Activated T-cell treated with anti-CD3 and anti-CD28 coated beads, Interleukin-2, amount 50 U/mL, for 24 hours (primary cell): ENCODE measurements at regions not wholly inside any gene's neighbourhood (a gene's known extent, or its start where the extent isn't known, plus 50 kb on each side); places are given as distances from the start of the nearest gene placed in this dataset.
"Not testable (repeated sequence)": the region's sequence is repeated elsewhere in the genome, so short reads cannot be mapped to it uniquely, and the experiment has no call there.

Source experiments
- DNase-seq: peaks from one replicate; pipeline ENCODE4 v3.0.0-alpha.2; 2020
- H3K27ac Mint-ChIP-seq: 2 replicates; pipeline ENCODE4 v1.8.0; 2020; ENCODE audit warnings: mild to moderate bottlenecking, mixed read lengths
- H3K27me3 Mint-ChIP-seq: 2 replicates; pipeline ENCODE4 v1.8.0; 2020; ENCODE audit warnings: mixed read lengths
- H3K36me3 Mint-ChIP-seq: 2 replicates; pipeline ENCODE4 v1.8.0; 2020; ENCODE audit warnings: low read depth, mixed read lengths
- H3K4me1 Mint-ChIP-seq: 2 replicates; pipeline ENCODE4 v1.8.0; 2020; ENCODE audit warnings: low read depth, mixed read lengths
- H3K4me3 Mint-ChIP-seq: 2 replicates; pipeline ENCODE4 v1.8.0; 2020; ENCODE audit warnings: mild to moderate bottlenecking, moderate library complexity, mixed read lengths
- H3K9me3 Mint-ChIP-seq: 2 replicates; pipeline ENCODE4 v1.8.0; 2020; ENCODE audit warnings: mixed read lengths

- Mint-ChIP-seq H3K27ac (no peak overlapping the region), H3K27me3 (no peaks in the 10 kb centered on the region), H3K4me1 (peaks cover 5% of the 10 kb centered on the region), H3K4me3 (no peak overlapping the region), H3K36me3 (no peaks in the 10 kb centered on the region), H3K9me3 (no peaks in the 10 kb centered on the region)
- DNase-seq, result no peak
These were observed 124.0 kb downstream of the DYRK2 start for GRCh38 chr12:67772267-67773169.

- Mint-ChIP-seq H3K36me3 (no peaks in the 10 kb centered on the region), H3K4me3 (no peak overlapping the region), H3K4me1 (peaks cover 5% of the 10 kb centered on the region), H3K27me3 (no peaks in the 10 kb centered on the region), H3K9me3 (no peaks in the 10 kb centered on the region), H3K27ac (no peak overlapping the region)
- DNase-seq, result no peak
These were observed 125.4 kb downstream of the DYRK2 start for GRCh38 chr12:67773896-67774295.

GRCh38 chr12:67774983-67775587, 126.5 kb downstream of the DYRK2 start:
- no peaks in the 10 kb centered on the region for H3K9me3 Mint-ChIP-seq

GRCh38 chr12:67780580-67781084, 132.1 kb downstream of the DYRK2 start:
- no peak for DNase-seq
- H3K4me1 Mint-ChIP-seq, result peaks cover 24% of the 10 kb centered on the region
- no peaks in the 10 kb centered on the region for H3K27me3 Mint-ChIP-seq
- H3K36me3 Mint-ChIP-seq, result no peaks in the 10 kb centered on the region
- H3K27ac Mint-ChIP-seq, result no peak overlapping the region
- peaks cover 5% of the 10 kb centered on the region for H3K9me3 Mint-ChIP-seq
- no peak overlapping the region for H3K4me3 Mint-ChIP-seq

More at GRCh38 chr12:67774983-67775587, 126.5 kb downstream of the DYRK2 start:
- Mint-ChIP-seq H3K4me1 (peaks cover 5% of the 10 kb centered on the region), H3K4me3 (no peak overlapping the region), H3K27ac (no peak overlapping the region), H3K27me3 (no peaks in the 10 kb centered on the region), H3K36me3 (no peaks in the 10 kb centered on the region)
- no peak for DNase-seq

- no peak overlapping the region for H3K27ac Mint-ChIP-seq
These were observed 134.0 kb downstream of the DYRK2 start for GRCh38 chr12:67782573-67782972.

GRCh38 chr12:67783393-67783792, 134.8 kb downstream of the DYRK2 start:
- no peak for DNase-seq
- H3K4me3 Mint-ChIP-seq, result no peak overlapping the region
- peaks cover 5% of the 10 kb centered on the region for H3K9me3 Mint-ChIP-seq
- H3K27me3 Mint-ChIP-seq, result no peaks in the 10 kb centered on the region
- H3K36me3 Mint-ChIP-seq, result no peaks in the 10 kb centered on the region
- no peak overlapping the region for H3K27ac Mint-ChIP-seq
- H3K4me1 Mint-ChIP-seq, result peaks cover 22% of the 10 kb centered on the region

More at GRCh38 chr12:67782573-67782972, 134.0 kb downstream of the DYRK2 start:
- Mint-ChIP-seq H3K9me3 (peaks cover 5% of the 10 kb centered on the region), H3K4me3 (no peak overlapping the region), H3K27me3 (no peaks in the 10 kb centered on the region), H3K4me1 (peaks cover 22% of the 10 kb centered on the region), H3K36me3 (no peaks in the 10 kb centered on the region)
- DNase-seq, result no peak

- H3K27me3 Mint-ChIP-seq, result no peaks in the 10 kb centered on the region
- peaks cover 5% of the 10 kb centered on the region for H3K9me3 Mint-ChIP-seq
- no peak overlapping the region for H3K4me3 Mint-ChIP-seq
- no peak for DNase-seq
- no peak overlapping the region for H3K27ac Mint-ChIP-seq
- H3K36me3 Mint-ChIP-seq, result no peaks in the 10 kb centered on the region
- peaks cover 26% of the 10 kb centered on the region for H3K4me1 Mint-ChIP-seq
These were observed 136.3 kb downstream of the DYRK2 start for GRCh38 chr12:67784831-67785230.

GRCh38 chr12:67786086-67786485, 137.5 kb downstream of the DYRK2 start:
- no peaks in the 10 kb centered on the region for H3K27me3 Mint-ChIP-seq
- no peak for DNase-seq
- peaks cover 5% of the 10 kb centered on the region for H3K9me3 Mint-ChIP-seq
- no peaks in the 10 kb centered on the region for H3K36me3 Mint-ChIP-seq
- H3K4me3 Mint-ChIP-seq, result no peak overlapping the region
- H3K4me1 Mint-ChIP-seq, result peaks cover 29% of the 10 kb centered on the region
- no peak overlapping the region for H3K27ac Mint-ChIP-seq

GRCh38 chr12:67788118-67788517, 139.6 kb downstream of the DYRK2 start:
- H3K36me3 Mint-ChIP-seq, result peaks cover 5% of the 10 kb centered on the region
- no peak for DNase-seq
- H3K4me1 Mint-ChIP-seq, result peaks cover 23% of the 10 kb centered on the region
- no peak overlapping the region for H3K27ac Mint-ChIP-seq
- no peaks in the 10 kb centered on the region for H3K27me3 Mint-ChIP-seq
- no peak overlapping the region for H3K4me3 Mint-ChIP-seq
- peaks cover 11% of the 10 kb centered on the region for H3K9me3 Mint-ChIP-seq

- peaks cover 5% of the 10 kb centered on the region for H3K36me3 Mint-ChIP-seq
These were observed 140.7 kb downstream of the DYRK2 start for GRCh38 chr12:67789266-67789665.

GRCh38 chr12:67790660-67791059, 142.1 kb downstream of the DYRK2 start:
- Mint-ChIP-seq H3K27me3 (no peaks in the 10 kb centered on the region), H3K9me3 (peaks cover 6% of the 10 kb centered on the region), H3K27ac (no peak overlapping the region), H3K4me3 (no peak overlapping the region), H3K36me3 (peaks cover 5% of the 10 kb centered on the region), H3K4me1 (peaks cover 9% of the 10 kb centered on the region)
- no peak for DNase-seq

More at GRCh38 chr12:67789266-67789665, 140.7 kb downstream of the DYRK2 start:
- Mint-ChIP-seq H3K4me3 (no peak overlapping the region), H3K27me3 (no peaks in the 10 kb centered on the region), H3K9me3 (peaks cover 10% of the 10 kb centered on the region), H3K27ac (no peak overlapping the region), H3K4me1 (peaks cover 13% of the 10 kb centered on the region)
- DNase-seq, result no peak

GRCh38 chr12:67791362-67791761, 142.8 kb downstream of the DYRK2 start:
- not testable (repeated sequence) for H3K9me3 Mint-ChIP-seq, H3K27me3 Mint-ChIP-seq

GRCh38 chr12:67792185-67792584, 143.6 kb downstream of the DYRK2 start:
- Mint-ChIP-seq H3K4me1 (peaks cover 7% of the 10 kb centered on the region), H3K27ac (no peak overlapping the region), H3K9me3 (peaks cover 6% of the 10 kb centered on the region), H3K27me3 (no peaks in the 10 kb centered on the region), H3K4me3 (no peak overlapping the region), H3K36me3 (peaks cover 5% of the 10 kb centered on the region)
- no peak for DNase-seq

More at GRCh38 chr12:67791362-67791761, 142.8 kb downstream of the DYRK2 start:
- H3K27ac Mint-ChIP-seq, H3K36me3 Mint-ChIP-seq, H3K4me3 Mint-ChIP-seq, H3K4me1 Mint-ChIP-seq, DNase-seq: not testable (repeated sequence)

GRCh38 chr12:67794161-67794560, 145.6 kb downstream of the DYRK2 start:
- Mint-ChIP-seq H3K9me3 (peaks cover 6% of the 10 kb centered on the region), H3K27me3 (no peaks in the 10 kb centered on the region), H3K4me3 (no peak overlapping the region), H3K36me3 (peaks cover 5% of the 10 kb centered on the region), H3K4me1 (peaks cover 9% of the 10 kb centered on the region), H3K27ac (no peak overlapping the region)
- DNase-seq, result no peak

GRCh38 chr12:67795236-67795635, 146.7 kb downstream of the DYRK2 start:
- Mint-ChIP-seq H3K27ac (no peak overlapping the region), H3K36me3 (peaks cover 5% of the 10 kb centered on the region)
- no peak for DNase-seq

More at GRCh38 chr12:67795236-67795635, 146.7 kb downstream of the DYRK2 start:
- Mint-ChIP-seq H3K27me3 (no peaks in the 10 kb centered on the region), H3K4me3 (no peak overlapping the region), H3K4me1 (peaks cover 13% of the 10 kb centered on the region), H3K9me3 (peaks cover 6% of the 10 kb centered on the region)
